CD4-positive, alpha-beta T cell (primary cell): ENCODE measurements at regions not wholly inside any gene's neighbourhood (a gene's known extent, or its start where the extent isn't known, plus 50 kb on each side); places are given as distances from the start of the nearest gene placed in this dataset.

ENCODE experiments used
- ATAC-seq: fragments of 200-7000 bp; cut with Tn5 transposase; one replicate; pipeline ENCODE4 v1.10.0; 2022; ENCODE audit warnings: mild to moderate bottlenecking; ENCODE audit not compliant: poor library complexity
- CTCF ChIA-PET: fragments of 350-600 bp; sonication (Branson Sonifier 250); formaldehyde crosslinking; loops from one replicate; lab custom pipeline; 2021; ENCODE audit warnings: antibody characterized with exemption, inconsistent platforms; lab: Charles Lee
- POLR2A ChIA-PET: fragments of 350-600 bp; sonication (Branson Sonifier 250); formaldehyde crosslinking; loops from one replicate; lab custom pipeline; 2021; ENCODE audit warnings: antibody characterized with exemption, inconsistent platforms; lab: Charles Lee
- DNase-seq, 14 experiments: peaks; one replicate each; pipeline ENCODE4 v3.0.0-alpha.2; 2013 to 2020; ENCODE audit warnings: mixed read lengths in 2 of 14
- H3K27ac ChIP-seq, 2 donors: one replicate each; pipeline versions ENCODE4 v1.5.1 to v1.7.0; 2013; ENCODE audit warnings: low read length in 2 of 2, low read depth in 1 of 2, mild to moderate bottlenecking in 1 of 2
- H3K27me3 ChIP-seq, 2 experiments: 1 replicate in 1 of 2; 2 replicates in 1 of 2; pipeline versions ENCODE4 v1.6.1 to v1.7.0; 2013; ENCODE audit warnings: low read length in 2 of 2, control low read depth in 1 of 2, mild to moderate bottlenecking in 1 of 2, moderate library complexity in 1 of 2; ENCODE audit not compliant: insufficient read depth in 2 of 2, control insufficient read depth in 1 of 2
- H3K36me3 ChIP-seq: one replicate; pipeline ENCODE4 v1.6.1; 2013; ENCODE audit warnings: low read length, control low read depth; ENCODE audit not compliant: insufficient read depth
- H3K4me1 ChIP-seq: one replicate; pipeline ENCODE4 v1.6.1; 2013; ENCODE audit warnings: low read length, control low read depth; ENCODE audit not compliant: insufficient read depth
- H3K4me3 ChIP-seq: one replicate; pipeline ENCODE4 v1.5.1; 2013; ENCODE audit warnings: mild to moderate bottlenecking, low read length, moderate library complexity
- H3K9me3 ChIP-seq, 2 experiments: 1 replicate in 1 of 2; 2 replicates in 1 of 2; pipeline versions ENCODE4 v1.6.1 to v1.7.0; 2013; ENCODE audit warnings: low read length in 2 of 2, mild to moderate bottlenecking in 2 of 2, control low read depth in 1 of 2, moderate library complexity in 1 of 2; ENCODE audit not compliant: control insufficient read depth in 1 of 2, insufficient read depth in 1 of 2
- H3K27ac Mint-ChIP-seq: one replicate; pipeline ENCODE4 v1.8.0; 2020; ENCODE audit warnings: mixed read lengths
- H3K27me3 Mint-ChIP-seq: one replicate; pipeline ENCODE4 v1.8.0; 2021; ENCODE audit warnings: mixed read lengths
- H3K36me3 Mint-ChIP-seq: one replicate; pipeline ENCODE4 v1.8.0; 2021; ENCODE audit warnings: low read depth, mixed read lengths
- H3K4me1 Mint-ChIP-seq: one replicate; pipeline ENCODE4 v1.8.0; 2021; ENCODE audit warnings: low read depth, mixed read lengths
- H3K4me3 Mint-ChIP-seq: one replicate; pipeline ENCODE4 v1.8.0; 2020; ENCODE audit warnings: mild to moderate bottlenecking, mixed read lengths
- H3K9me3 Mint-ChIP-seq: one replicate; pipeline ENCODE4 v1.8.0; 2020; ENCODE audit warnings: mixed read lengths
- intact Hi-C, 2 experiments: fragments of 100-400 bp; cut with DNase I in 1 of 2; cut with micrococcal nuclease in 1 of 2; formaldehyde crosslinking; loops; one replicate each; pipeline versions ENCODE4 v1.15.1 to v1.9.0; 2023 to 2025; cut with DNase I, micrococcal nuclease
- TF ChIP-seq, protein P1 (sequence below): fragments of 200-600 bp; IDR thresholded peaks from one replicate; pipeline ENCODE4 v1.8.0; 2022; ENCODE audit warnings: antibody characterized with exemption, mild to moderate bottlenecking

DNA sequence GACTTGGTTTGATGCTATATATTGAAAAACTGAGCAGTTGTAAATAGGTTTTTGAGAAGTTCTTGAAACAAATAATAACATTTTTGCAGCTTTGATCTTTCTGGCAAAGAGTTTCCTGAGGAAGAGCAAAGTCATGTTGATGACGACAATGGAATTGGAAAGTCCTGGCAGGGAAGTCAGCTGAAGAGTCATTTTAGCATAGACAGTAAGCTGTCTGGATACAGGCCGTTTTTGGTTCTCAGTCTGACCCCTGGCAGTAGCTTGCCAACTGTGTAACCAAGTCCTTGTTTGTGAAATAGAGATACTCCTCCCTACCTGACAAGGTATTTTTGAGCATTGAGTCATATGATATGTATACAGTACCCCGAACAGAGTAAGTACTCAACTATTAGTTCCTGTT is 193.3 kb downstream of the C11orf91 start:
- ATAC-seq (no peak), DNase-seq (no peak)
- H3K4me3 Mint-ChIP-seq = no peak overlapping the region
- H3K4me1 Mint-ChIP-seq = no peaks in the 10 kb centered on the region
- intact Hi-C loops = no loop called here
- no peaks in the 10 kb centered on the region for H3K27me3 ChIP-seq
- POLR2A ChIA-PET = no interaction called here
- no peak overlapping the region for H3K4me3 ChIP-seq
- CTCF ChIA-PET = no interaction called here
- no peaks in the 10 kb centered on the region for H3K36me3 Mint-ChIP-seq
- TF ChIP-seq, protein P1, sequence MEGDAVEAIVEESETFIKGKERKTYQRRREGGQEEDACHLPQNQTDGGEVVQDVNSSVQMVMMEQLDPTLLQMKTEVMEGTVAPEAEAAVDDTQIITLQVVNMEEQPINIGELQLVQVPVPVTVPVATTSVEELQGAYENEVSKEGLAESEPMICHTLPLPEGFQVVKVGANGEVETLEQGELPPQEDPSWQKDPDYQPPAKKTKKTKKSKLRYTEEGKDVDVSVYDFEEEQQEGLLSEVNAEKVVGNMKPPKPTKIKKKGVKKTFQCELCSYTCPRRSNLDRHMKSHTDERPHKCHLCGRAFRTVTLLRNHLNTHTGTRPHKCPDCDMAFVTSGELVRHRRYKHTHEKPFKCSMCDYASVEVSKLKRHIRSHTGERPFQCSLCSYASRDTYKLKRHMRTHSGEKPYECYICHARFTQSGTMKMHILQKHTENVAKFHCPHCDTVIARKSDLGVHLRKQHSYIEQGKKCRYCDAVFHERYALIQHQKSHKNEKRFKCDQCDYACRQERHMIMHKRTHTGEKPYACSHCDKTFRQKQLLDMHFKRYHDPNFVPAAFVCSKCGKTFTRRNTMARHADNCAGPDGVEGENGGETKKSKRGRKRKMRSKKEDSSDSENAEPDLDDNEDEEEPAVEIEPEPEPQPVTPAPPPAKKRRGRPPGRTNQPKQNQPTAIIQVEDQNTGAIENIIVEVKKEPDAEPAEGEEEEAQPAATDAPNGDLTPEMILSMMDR = no peak
- no peak overlapping the region for H3K27ac ChIP-seq
- no peaks in the 10 kb centered on the region for H3K36me3 ChIP-seq
- H3K9me3 Mint-ChIP-seq = no peaks in the 10 kb centered on the region
- no peaks in the 10 kb centered on the region for H3K4me1 ChIP-seq
- H3K9me3 ChIP-seq = no peaks in the 10 kb centered on the region
- peaks cover 37% of the 10 kb centered on the region for H3K27me3 Mint-ChIP-seq
- H3K27ac Mint-ChIP-seq = no peak overlapping the region

GRCh38 chr11:33505093-33505492 is 195.5 kb downstream of the C11orf91 start:
- intact Hi-C loops = no loop called here
- Histone ChIP-seq H3K4me1 (no peaks in the 10 kb centered on the region), H3K36me3 (no peaks in the 10 kb centered on the region), H3K27ac (no peak overlapping the region), H3K9me3 (no peaks in the 10 kb centered on the region), H3K4me3 (no peak overlapping the region), H3K27me3 (no peaks in the 10 kb centered on the region)
- Mint-ChIP-seq H3K9me3 (no peaks in the 10 kb centered on the region), H3K4me1 (no peaks in the 10 kb centered on the region), H3K4me3 (no peak overlapping the region), H3K27ac (no peak overlapping the region), H3K27me3 (peaks cover 27% of the 10 kb centered on the region), H3K36me3 (no peaks in the 10 kb centered on the region)
- ChIA-PET CTCF (no interaction called here), POLR2A (no interaction called here)
- TF ChIP-seq, protein P1 = no peak
- ATAC-seq = no peak
- no peak for DNase-seq

- Histone ChIP-seq H3K4me3 (no peak overlapping the region), H3K36me3 (no peaks in the 10 kb centered on the region), H3K4me1 (no peaks in the 10 kb centered on the region), H3K27me3 (peaks cover 0 to 7% of the 10 kb centered on the region in 2 experiments), H3K27ac (no peak overlapping the region), H3K9me3 (peaks cover 0 to 4% of the 10 kb centered on the region in 2 experiments)
- ChIA-PET POLR2A (no interaction called here), CTCF (no interaction called here)
- Mint-ChIP-seq H3K27me3 (peaks cover 13% of the 10 kb centered on the region), H3K4me1 (no peaks in the 10 kb centered on the region), H3K4me3 (no peak overlapping the region), H3K36me3 (no peaks in the 10 kb centered on the region), H3K27ac (no peak overlapping the region), H3K9me3 (no peaks in the 10 kb centered on the region)
- ATAC-seq (no peak), DNase-seq (no peak)
- TF ChIP-seq, protein P1 = no peak
- intact Hi-C loops = no loop called here
Measured at GRCh38 chr11:33500861-33501479, 199.7 kb downstream of the C11orf91 start.
